H1 (cell line): ENCODE measurements at regions not wholly inside any gene's neighbourhood (a gene's known extent, or its start where the extent isn't known, plus 50 kb on each side); places are given as distances from the start of the nearest gene placed in this dataset.

Experiments
- ATF2 ChIP-seq: IDR thresholded peaks from 2 replicates; pipeline ENCODE4 v1.6.1; 2012; ENCODE audit warnings: low read length, inconsistent platforms
- CBX5 ChIP-seq: fragments of 300-800, 300-1000 bp; sonication (generic); IDR thresholded peaks from 2 replicates; pipeline ENCODE4 v1.7.1; 2016; ENCODE audit warnings: antibody characterized with exemption, low read length, low read depth
- CEBPB ChIP-seq: IDR thresholded peaks from 2 replicates; pipeline ENCODE4 v1.6.1; 2012; ENCODE audit warnings: low read depth, low read length
- CTCF ChIP-seq, 3 experiments: IDR thresholded peaks; 1 replicate in 2 of 3; 2 replicates in 1 of 3; pipeline versions ENCODE4 v1.5.1 to v1.6.1; 2011; ENCODE audit warnings: low read length in 3 of 3, mild to moderate bottlenecking in 3 of 3, inconsistent platforms in 2 of 3, low read depth in 1 of 3, moderate library complexity in 1 of 3; ENCODE audit not compliant: insufficient read depth in 1 of 3; ENCODE audit errors: control extremely low read depth in 1 of 3
- EP300 ChIP-seq, 2 experiments: IDR thresholded peaks; 1 replicate in 1 of 2; 2 replicates in 1 of 2; pipeline ENCODE4 v1.6.1; 2011 to 2012; ENCODE audit warnings: low read depth in 2 of 2, low read length in 2 of 2, mild to moderate bottlenecking in 2 of 2, borderline replicate concordance in 1 of 2, inconsistent platforms in 1 of 2, moderate library complexity in 1 of 2
- JUND ChIP-seq: IDR thresholded peaks from 2 replicates; pipeline ENCODE4 v1.6.1; 2011; ENCODE audit warnings: mild to moderate bottlenecking, improper control_type of control experiment, low read length
- POLR2A ChIP-seq, 2 experiments: IDR thresholded peaks; 1 replicate in 1 of 2; 2 replicates in 1 of 2; pipeline ENCODE4 v1.6.1; 2011; ENCODE audit warnings: low read depth in 2 of 2, low read length in 2 of 2, mild to moderate bottlenecking in 2 of 2; ENCODE audit errors: control extremely low read depth in 1 of 2
- RAD21 ChIP-seq, 2 experiments: IDR thresholded peaks in 1 of 2; conservative IDR thresholded peaks in 1 of 2; 2 replicates each; pipeline ENCODE4 v1.6.1; 2011; ENCODE audit warnings: low read depth in 2 of 2, low read length in 2 of 2, improper control_type of control experiment in 1 of 2, inconsistent platforms in 1 of 2, mild to moderate bottlenecking in 1 of 2, moderate library complexity in 1 of 2
- RFX5 ChIP-seq: IDR thresholded peaks from 2 replicates; pipeline ENCODE4 v1.6.1; 2011; ENCODE audit warnings: low read depth, low read length, improper control_type of control experiment, borderline replicate concordance
- SIX5 ChIP-seq: IDR thresholded peaks from 2 replicates; pipeline ENCODE4 v1.6.1; 2011; ENCODE audit warnings: mild to moderate bottlenecking, low read depth, low read length
- YY1 ChIP-seq: IDR thresholded peaks from 2 replicates; pipeline ENCODE4 v1.6.1; 2011; ENCODE audit warnings: low read depth, mild to moderate bottlenecking, low read length

- no peak for TF ChIP-seq CTCF (IDR thresholded peaks at IDR 0.05; ENCODE audit: control extremely low read depth in 1 of 3, insufficient read depth in 1 of 3, low read depth in 1 of 3, low read length in 3 of 3)
- TF ChIP-seq POLR2A (IDR thresholded peaks at IDR 0.05; ENCODE audit: control extremely low read depth in 1 of 2, low read depth in 2 of 2, low read length in 2 of 2): no peak
- TF ChIP-seq RAD21 (IDR thresholded peaks at IDR 0.05 in 1 of 2, conservative IDR thresholded peaks at IDR 0.05 in 1 of 2; ENCODE audit: low read depth in 2 of 2, low read length in 2 of 2): no peak
- TF ChIP-seq CEBPB: no peak
- no peak for TF ChIP-seq JUND
- TF ChIP-seq SIX5: no peak
- no peak for TF ChIP-seq ATF2
- no peak for TF ChIP-seq EP300 (IDR thresholded peaks at IDR 0.05; ENCODE audit: borderline replicate concordance in 1 of 2, low read depth in 2 of 2, low read length in 2 of 2)
- no peak for TF ChIP-seq YY1
- no peak for TF ChIP-seq RFX5
- TF ChIP-seq CBX5: no peak
These were observed 1060.8 kb downstream of the CNTNAP5 start for GRCh38 chr2:125085904-125086303.
